OCI-LY7 (cell line): ENCODE measurements at regions not wholly inside any gene's neighbourhood (a gene's known extent, or its start where the extent isn't known, plus 50 kb on each side); places are given as distances from the start of the nearest gene placed in this dataset.

Source experiments
- BruUV-seq: library from RNA; stranded (reverse); fragments of 400-500 nt; replicated peaks from 2 replicates; lab custom pipeline; 2021; lab: Mats Ljungman, UMichigan
- CTCF ChIA-PET: fragments of 300-600 bp; sonication (Branson Sonifier 250); formaldehyde crosslinking; loops from one replicate; lab custom pipeline; 2022; ENCODE audit warnings: antibody characterized with exemption; ENCODE audit not compliant: unreplicated experiment; lab: Charles Lee
- POLR2A ChIA-PET: fragments of 300-600 bp; sonication (Branson Sonifier 250); formaldehyde crosslinking; loops from one replicate; lab custom pipeline; 2022; ENCODE audit warnings: antibody characterized with exemption; lab: Charles Lee
- DNase-seq: peaks from one replicate; pipeline ENCODE4 v3.0.0-alpha.2; 2015; ENCODE audit warnings: low spot score
- H2AFZ ChIP-seq: fragments of 200-600 bp; sonication (generic), shearing (Covaris generic); 2 replicates; pipeline ENCODE4 v1.6.1; 2014; ENCODE audit warnings: mild to moderate bottlenecking, antibody characterized with exemption, low read length, moderate library complexity
- H3K27ac ChIP-seq: fragments of 200-600 bp; sonication (generic); 2 replicates; pipeline ENCODE4 v1.5.1; 2014; ENCODE audit warnings: mixed run types, low read depth, mild to moderate bottlenecking, moderate library complexity, low read length, inconsistent platforms; ENCODE audit not compliant: poor library complexity, severe bottlenecking
- H3K36me3 ChIP-seq: fragments of 200-600 bp; sonication (generic); 2 replicates; pipeline ENCODE4 v1.6.1; 2014; ENCODE audit warnings: mild to moderate bottlenecking, antibody characterized with exemption, low read length, moderate library complexity, mixed read lengths; ENCODE audit not compliant: insufficient read depth
- H3K4me1 ChIP-seq: fragments of 200-600 bp; sonication (generic); 2 replicates; pipeline ENCODE4 v1.5.1; 2014; ENCODE audit warnings: mild to moderate bottlenecking, low read length; ENCODE audit not compliant: insufficient read depth, poor library complexity, severe bottlenecking
- H3K4me2 ChIP-seq: fragments of 200-600 bp; sonication (generic); 2 replicates; pipeline ENCODE4 v1.6.1; 2014; ENCODE audit warnings: mild to moderate bottlenecking, low read length
- H3K4me3 ChIP-seq: fragments of 200-600 bp; sonication (generic); 2 replicates; pipeline ENCODE4 v1.5.1; 2014; ENCODE audit warnings: mild to moderate bottlenecking, low read depth, low read length; ENCODE audit not compliant: poor library complexity, severe bottlenecking
- H3K79me2 ChIP-seq: fragments of 200-600 bp; sonication (generic); 2 replicates; pipeline ENCODE4 v1.6.1; 2016; ENCODE audit warnings: low read depth, mild to moderate bottlenecking, low read length, moderate library complexity, mixed read lengths; ENCODE audit not compliant: insufficient read depth
- H3K9me2 ChIP-seq: fragments of 200-600 bp; sonication (generic); 2 replicates; pipeline ENCODE4 v1.6.1; 2016; ENCODE audit warnings: mild to moderate bottlenecking, low read length, mixed read lengths; ENCODE audit not compliant: insufficient read depth
- H3K9me3 ChIP-seq: fragments of 200-600 bp; sonication (generic); 2 replicates; pipeline ENCODE4 v1.6.1; 2014; ENCODE audit warnings: mild to moderate bottlenecking, mixed run types, low read length, mixed read lengths
- H4K20me1 ChIP-seq: fragments of 200-600 bp; sonication (generic); 2 replicates; pipeline ENCODE4 v1.6.1; 2014; ENCODE audit warnings: mild to moderate bottlenecking, antibody characterized with exemption, low read length, moderate library complexity, mixed read lengths; ENCODE audit not compliant: insufficient read depth
- CTCF ChIP-seq: fragments of 200-600 bp; sonication (generic); conservative IDR thresholded peaks from 2 replicates; pipeline ENCODE4 v1.5.1; 2014; ENCODE audit warnings: mild to moderate bottlenecking, antibody characterized with exemption, low read length, moderate library complexity, mixed read lengths
- EZH2phosphoT487 ChIP-seq: fragments of 200-600 bp; sonication (generic); IDR thresholded peaks from 2 replicates; pipeline ENCODE4 v1.6.1; 2018; ENCODE audit warnings: low read depth, borderline replicate concordance, mild to moderate bottlenecking, mixed run types, antibody characterized with exemption, low read length, moderate library complexity, mixed read lengths
- intact Hi-C: fragments of 100-400 bp; cut with micrococcal nuclease; formaldehyde crosslinking; loops from one replicate; pipeline ENCODE4 v1.10.0; 2022; ENCODE audit not compliant: unreplicated experiment

- no peaks in the 10 kb centered on the region for H3K4me1 ChIP-seq
- no peak overlapping the region for H3K27ac ChIP-seq
- ChIA-PET POLR2A (interaction anchor here (0.5 kb wide), 1 partner anchor 12 kb away, joined by 3 read pairs; no protein-coding TSS in a partner anchor), CTCF (no interaction called here)
- no peaks in the 10 kb centered on the region for H4K20me1 ChIP-seq
- BruUV-seq = no TSS peak
- H3K79me2 ChIP-seq = no peaks in the 10 kb centered on the region
- DNase-seq = no peak
- H3K4me3 ChIP-seq = no peak overlapping the region
- no peaks in the 10 kb centered on the region for H3K9me3 ChIP-seq
- intact Hi-C loops = no loop called here
- TF ChIP-seq EZH2phosphoT487 (no peak), CTCF (no peak)
- no peaks in the 10 kb centered on the region for H3K36me3 ChIP-seq
- no peaks in the 10 kb centered on the region for H3K9me2 ChIP-seq
- H2AFZ ChIP-seq = no peak overlapping the region
- H3K4me2 ChIP-seq = no peak overlapping the region
Measured at GRCh38 chr16:63458846-63459245, 1422.6 kb upstream of the CDH8 start.

- Histone ChIP-seq H3K36me3 (no peaks in the 10 kb centered on the region), H3K79me2 (no peaks in the 10 kb centered on the region), H3K9me3 (no peaks in the 10 kb centered on the region), H3K27ac (no peak overlapping the region), H3K9me2 (no peaks in the 10 kb centered on the region), H4K20me1 (no peaks in the 10 kb centered on the region), H3K4me3 (no peak overlapping the region), H3K4me2 (no peak overlapping the region), H2AFZ (no peak overlapping the region), H3K4me1 (no peaks in the 10 kb centered on the region)
- POLR2A ChIA-PET = interaction anchor here (0.7 kb wide), 1 partner anchor 356 kb away, joined by 3 read pairs; no protein-coding TSS in a partner anchor
- CTCF ChIA-PET = no interaction called here
- TF ChIP-seq CTCF = no peak
- TF ChIP-seq EZH2phosphoT487 = no peak
- no TSS peak for BruUV-seq
- DNase-seq = no peak
- intact Hi-C loops = no loop called here
Measured at GRCh38 chr16:63457869-63458268, 1421.6 kb upstream of the CDH8 start.

- CTCF ChIA-PET = no interaction called here
- Histone ChIP-seq H3K4me2 (no peak overlapping the region), H3K4me1 (no peaks in the 10 kb centered on the region), H3K4me3 (no peak overlapping the region), H4K20me1 (no peaks in the 10 kb centered on the region), H3K27ac (no peak overlapping the region), H3K79me2 (no peaks in the 10 kb centered on the region), H2AFZ (no peak overlapping the region), H3K9me3 (no peaks in the 10 kb centered on the region), H3K9me2 (no peaks in the 10 kb centered on the region), H3K36me3 (no peaks in the 10 kb centered on the region)
- no TSS peak for BruUV-seq
- TF ChIP-seq EZH2phosphoT487 (no peak), CTCF (no peak)
- POLR2A ChIA-PET = interaction anchor here (0.7 kb wide), 1 partner anchor 1173 kb away, joined by 5 read pairs; no protein-coding TSS in a partner anchor
- DNase-seq = no peak
- intact Hi-C loops = no loop called here
Measured at GRCh38 chr16:63453261-63453660, 1417.0 kb upstream of the CDH8 start.
